ENCODE measurements at regions not wholly inside any gene's neighbourhood (a gene's known extent, or its start where the extent isn't known, plus 50 kb on each side); places are given as distances from the start of the nearest gene placed in this dataset.

DNA sequence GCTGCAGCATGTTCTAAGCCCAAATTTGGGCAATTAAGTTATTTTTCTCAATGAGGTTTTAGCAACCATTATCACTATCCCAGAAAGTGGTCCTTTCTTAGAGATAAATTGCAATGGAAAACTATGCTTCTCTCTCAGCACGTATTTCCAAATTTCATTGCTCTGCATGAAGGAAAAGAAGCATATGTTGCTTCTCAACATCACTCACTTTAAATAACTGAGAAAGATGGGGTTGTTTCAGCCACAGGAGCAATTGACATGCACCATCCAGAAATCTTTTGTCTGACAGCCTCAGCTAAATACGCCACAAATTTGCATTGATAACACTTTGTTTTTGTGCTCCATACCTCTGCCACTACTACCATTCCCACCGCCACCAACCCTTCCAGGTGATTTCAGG, 157.6 kb upstream of the PKN2 start:
- Mint-ChIP-seq H3K27me3 (peaks cover 5 to 22% of the 10 kb centered on the region in 2 donors), H3K27ac (no peak overlapping the region), H3K9me3 (peaks cover 3% of the 10 kb centered on the region)

DNA sequence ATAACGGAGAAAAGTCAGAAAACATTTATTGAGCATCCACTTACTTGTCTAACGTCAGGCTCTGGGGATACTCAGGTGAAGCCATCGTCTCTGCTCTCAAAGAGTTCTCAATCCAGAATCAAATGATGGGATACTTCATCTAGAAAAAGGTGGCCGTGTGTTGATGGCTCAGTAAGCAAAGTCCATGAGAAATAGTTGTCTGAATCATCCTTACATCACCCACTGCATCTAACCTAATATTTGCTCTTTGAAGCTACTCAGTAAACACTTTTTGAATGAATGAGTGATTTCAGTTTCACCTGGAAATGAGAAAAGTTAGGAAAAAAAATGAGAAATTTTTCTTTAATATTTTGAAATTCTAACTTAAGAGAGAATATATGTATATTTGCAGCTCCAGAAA, 155.3 kb upstream of the PKN2 start:
- Mint-ChIP-seq H3K27me3 (peaks cover 4 to 8% of the 10 kb centered on the region in 2 donors), H3K36me3 (no peaks in the 10 kb centered on the region), H3K4me3 (no peak overlapping the region), H3K27ac (no peak overlapping the region), H3K4me1 (ENCODE audit: low read depth in 2 of 2) (no peaks in the 10 kb centered on the region), H3K9me3 (peaks cover 2% of the 10 kb centered on the region)
- DNase-seq (ENCODE audit: low spot score), result no peak
- no peak for ATAC-seq

More for the DNA sequence above, 157.6 kb upstream of the PKN2 start:
- Mint-ChIP-seq H3K36me3 (no peaks in the 10 kb centered on the region), H3K4me3 (no peak overlapping the region), H3K4me1 (ENCODE audit: low read depth in 2 of 2) (no peaks in the 10 kb centered on the region)
- ATAC-seq (no peak), DNase-seq (ENCODE audit: low spot score) (no peak)

DNA sequence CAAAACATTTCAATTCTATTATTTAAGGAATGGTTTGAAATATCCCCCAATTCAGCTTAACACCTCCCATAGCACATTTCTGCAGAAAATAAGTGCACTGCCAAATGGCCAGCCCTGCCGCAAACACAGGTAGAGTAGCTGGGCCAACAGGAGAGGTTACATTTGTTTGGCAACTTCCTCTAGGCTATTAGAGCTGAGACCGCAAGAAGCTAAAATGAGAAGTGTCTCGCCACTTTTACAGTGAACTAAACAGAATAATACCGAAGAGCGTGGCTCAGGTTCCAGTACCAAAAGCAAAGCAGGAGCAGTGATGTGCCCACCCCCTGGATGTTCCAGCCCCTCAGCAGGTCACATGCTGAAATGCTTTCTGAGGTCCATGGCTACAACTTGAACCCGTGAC, 154.5 kb upstream of the PKN2 start:
- H3K27ac Mint-ChIP-seq, result no peak overlapping the region
- H3K9me3 Mint-ChIP-seq, result peaks cover 2% of the 10 kb centered on the region
- peaks cover 4 to 5% of the 10 kb centered on the region in 2 donors for H3K27me3 Mint-ChIP-seq
- ATAC-seq, result no peak
- DNase-seq (ENCODE audit: low spot score), result no peak
- H3K4me1 Mint-ChIP-seq (ENCODE audit: low read depth in 2 of 2), result no peaks in the 10 kb centered on the region
- H3K4me3 Mint-ChIP-seq, result no peak overlapping the region
- H3K36me3 Mint-ChIP-seq, result no peaks in the 10 kb centered on the region

DNA sequence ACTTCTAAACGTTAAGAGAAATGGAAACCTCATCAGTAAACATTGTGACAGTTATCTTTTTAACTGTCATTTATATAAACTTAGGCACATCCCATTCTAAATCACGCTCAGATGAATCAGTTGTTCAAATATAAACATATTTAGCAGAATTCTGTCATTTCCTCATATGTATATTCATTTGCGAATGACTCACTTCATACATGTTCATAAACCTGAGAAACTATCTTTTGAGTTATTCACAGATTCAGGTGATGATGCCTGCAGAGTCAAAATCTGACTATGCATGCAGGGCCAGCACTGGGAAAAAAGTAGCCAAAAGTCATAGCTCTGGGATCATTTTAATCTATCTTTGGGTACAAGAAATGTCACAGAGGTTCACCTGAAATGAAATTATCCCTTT, 153.8 kb upstream of the PKN2 start:
- H3K36me3 Mint-ChIP-seq, result no peaks in the 10 kb centered on the region
- DNase-seq (ENCODE audit: low spot score) (no peak), ATAC-seq (no peak)
- H3K9me3 Mint-ChIP-seq, result peaks cover 2% of the 10 kb centered on the region
- no peak overlapping the region for H3K27ac Mint-ChIP-seq
- no peaks in the 10 kb centered on the region for H3K4me1 Mint-ChIP-seq (ENCODE audit: low read depth in 2 of 2)
- peaks cover 0 to 4% of the 10 kb centered on the region in 2 donors for H3K27me3 Mint-ChIP-seq
- H3K4me3 Mint-ChIP-seq, result no peak overlapping the region

DNA sequence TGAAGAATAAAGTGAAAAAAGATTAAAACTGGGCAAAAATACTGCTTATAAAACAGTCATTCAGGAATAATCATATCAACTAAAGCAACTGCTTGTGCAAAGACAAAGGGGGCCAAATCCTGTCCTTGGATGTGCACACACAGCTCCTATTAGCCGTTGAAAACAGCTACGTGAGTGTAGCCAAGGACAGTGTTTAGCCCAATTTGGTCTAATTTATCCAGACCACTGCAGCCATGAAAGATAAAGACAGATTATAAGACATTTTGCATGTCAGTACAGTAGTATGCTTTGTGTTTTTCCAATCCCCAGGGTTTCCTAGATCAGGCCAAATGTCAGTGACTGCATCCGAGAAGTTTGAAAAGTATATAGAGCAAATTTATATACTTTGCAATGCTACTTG, 146.3 kb upstream of the PKN2 start:
- ATAC-seq, result no peak
- Mint-ChIP-seq H3K27ac (no peak overlapping the region), H3K4me3 (no peak overlapping the region), H3K4me1 (ENCODE audit: low read depth in 2 of 2) (no peaks in the 10 kb centered on the region), H3K36me3 (no peaks in the 10 kb centered on the region), H3K27me3 (peaks cover 0 to 7% of the 10 kb centered on the region in 2 donors), H3K9me3 (peaks cover 2% of the 10 kb centered on the region)
- no peak for DNase-seq (ENCODE audit: low spot score)

DNA sequence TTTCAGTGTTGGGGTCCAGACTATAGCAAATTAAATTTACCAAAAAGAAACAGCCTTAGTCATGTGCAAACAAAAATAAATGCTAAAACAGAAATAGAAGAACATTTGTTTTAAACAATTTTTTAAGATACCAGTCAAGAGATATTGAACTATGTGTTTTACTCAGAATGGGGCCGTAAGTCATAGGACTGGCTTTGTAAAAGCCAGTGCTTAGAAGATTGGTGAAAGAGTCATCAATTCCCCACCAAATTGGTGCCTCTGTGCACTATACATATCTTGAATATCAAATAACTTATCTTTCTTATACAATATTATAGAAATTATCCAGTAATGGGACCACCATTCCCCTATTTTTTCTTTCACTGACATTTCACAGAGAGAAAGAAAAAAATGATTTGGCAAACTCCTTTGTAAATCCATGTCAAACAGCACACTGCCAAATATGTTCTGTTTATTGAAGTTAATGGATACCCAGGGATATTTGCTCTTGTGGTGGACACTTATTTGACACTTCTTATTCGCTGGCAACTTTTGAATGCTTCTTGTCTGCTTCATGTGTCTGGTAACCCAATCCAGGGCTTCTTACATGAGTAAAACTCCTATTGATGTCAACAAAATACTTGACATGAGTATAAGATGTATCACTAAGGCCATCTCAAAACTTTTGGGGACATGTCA, 145.7 kb upstream of the PKN2 start:
- Mint-ChIP-seq H3K27me3 (peaks cover 0 to 7% of the 10 kb centered on the region in 2 donors), H3K27ac (no peak overlapping the region)
- no peak for ATAC-seq

DNA sequence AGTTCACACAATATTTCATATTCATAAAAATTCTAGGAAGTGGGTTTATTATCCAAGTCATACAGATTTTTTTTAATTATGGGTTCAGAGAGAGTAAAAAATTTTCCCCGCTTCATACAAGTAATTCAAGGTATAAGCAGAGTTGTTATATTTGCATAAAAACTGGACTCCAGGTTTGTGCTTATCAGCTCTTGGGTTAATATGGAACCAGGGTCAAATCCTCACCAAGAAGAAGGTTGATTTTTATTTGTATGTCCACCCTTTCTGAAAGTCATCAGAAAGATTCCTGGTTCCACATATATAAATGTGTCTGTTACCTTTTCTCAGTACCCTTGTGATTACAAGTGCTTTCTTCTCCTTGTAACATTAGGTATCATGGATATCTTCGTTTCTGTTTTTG, 143.8 kb upstream of the PKN2 start:
- DNase-seq (ENCODE audit: low spot score) (no peak), ATAC-seq (no peak)
- Mint-ChIP-seq H3K4me1 (ENCODE audit: low read depth in 2 of 2) (no peaks in the 10 kb centered on the region), H3K9me3 (peaks cover 3% of the 10 kb centered on the region), H3K27me3 (peaks cover 8 to 10% of the 10 kb centered on the region in 2 donors), H3K36me3 (no peaks in the 10 kb centered on the region), H3K27ac (no peak overlapping the region), H3K4me3 (no peak overlapping the region)

More for the DNA sequence above, 145.7 kb upstream of the PKN2 start:
- Mint-ChIP-seq H3K9me3 (peaks cover 2% of the 10 kb centered on the region), H3K4me3 (no peak overlapping the region), H3K4me1 (ENCODE audit: low read depth in 2 of 2) (no peaks in the 10 kb centered on the region), H3K36me3 (no peaks in the 10 kb centered on the region)
- DNase-seq (ENCODE audit: low spot score), result no peak

DNA sequence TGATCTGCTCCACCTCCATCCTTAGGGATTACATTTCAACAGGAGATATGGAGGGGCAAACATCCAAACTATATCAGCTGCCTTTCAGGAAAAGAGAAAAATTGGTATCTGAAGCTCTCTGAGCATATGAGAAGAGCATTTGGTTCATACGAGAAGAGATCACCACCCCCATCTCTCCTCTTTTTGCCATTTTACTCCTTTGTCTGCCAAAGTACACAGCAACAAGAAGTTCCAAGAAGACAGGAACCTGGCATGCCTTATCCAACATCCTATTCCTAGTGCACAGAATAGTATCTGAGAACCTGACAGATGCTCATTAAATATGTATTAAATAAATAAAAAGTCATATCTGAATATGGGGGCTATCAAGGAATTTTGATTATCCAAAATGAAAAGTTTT, 142.5 kb upstream of the PKN2 start:
- Mint-ChIP-seq H3K4me3 (no peak overlapping the region), H3K36me3 (no peaks in the 10 kb centered on the region), H3K27me3 (peaks cover 8% of the 10 kb centered on the region in 2 donors), H3K4me1 (ENCODE audit: low read depth in 2 of 2) (no peaks in the 10 kb centered on the region), H3K27ac (no peak overlapping the region), H3K9me3 (peaks cover 3% of the 10 kb centered on the region)
- DNase-seq (ENCODE audit: low spot score), result no peak
- no peak for ATAC-seq

DNA sequence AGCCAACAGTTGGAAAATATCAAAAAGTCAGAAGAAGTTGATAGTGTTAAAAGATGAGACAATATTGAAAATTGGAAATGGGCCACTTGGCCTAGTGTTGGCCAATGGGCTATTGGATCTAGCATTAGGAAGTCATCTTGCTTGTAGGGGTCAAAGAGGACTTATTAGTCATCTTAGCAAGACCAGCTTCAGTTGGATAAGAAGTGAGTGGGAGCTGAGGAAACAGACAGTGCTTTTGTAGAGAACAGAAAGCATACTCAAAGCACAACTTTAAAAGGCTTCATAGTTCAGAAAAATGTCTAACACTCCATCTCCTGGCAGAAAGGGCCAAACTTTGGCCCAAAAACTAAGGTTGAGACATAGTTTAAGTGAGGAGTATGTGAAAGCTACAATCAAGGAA, 139.9 kb upstream of the PKN2 start:
- Mint-ChIP-seq H3K27me3 (peaks cover 8 to 10% of the 10 kb centered on the region in 2 donors), H3K9me3 (peaks cover 3% of the 10 kb centered on the region), H3K4me3 (no peak overlapping the region), H3K27ac (no peak overlapping the region), H3K4me1 (ENCODE audit: low read depth in 2 of 2) (no peaks in the 10 kb centered on the region), H3K36me3 (no peaks in the 10 kb centered on the region)
- ATAC-seq (no peak), DNase-seq (ENCODE audit: low spot score) (no peak)

DNA sequence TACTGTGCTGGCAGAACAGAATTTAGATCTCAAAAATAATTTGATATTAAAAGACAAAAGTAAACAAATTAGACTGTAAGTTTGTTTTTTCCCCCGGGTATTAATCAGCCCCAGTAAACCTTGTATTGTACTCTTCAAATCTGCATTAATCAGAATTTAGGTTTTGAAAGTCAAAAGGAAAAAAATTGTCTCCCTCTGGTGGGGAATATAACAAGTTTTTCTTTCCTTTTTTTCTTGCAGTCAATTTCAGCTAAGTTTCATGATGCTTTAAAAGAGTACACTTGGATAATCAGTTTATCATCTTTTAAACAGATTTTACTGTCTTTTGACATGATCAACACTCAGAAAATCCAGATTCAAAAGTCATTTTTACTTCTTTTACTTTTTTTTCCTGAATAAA, 134.5 kb upstream of the PKN2 start:
- ATAC-seq (no peak), DNase-seq (ENCODE audit: low spot score) (no peak)
- H3K4me1 Mint-ChIP-seq (ENCODE audit: low read depth in 2 of 2), result no peaks in the 10 kb centered on the region
- H3K36me3 Mint-ChIP-seq, result no peaks in the 10 kb centered on the region
- H3K27ac Mint-ChIP-seq, result no peak overlapping the region
- no peak overlapping the region for H3K4me3 Mint-ChIP-seq
- no peaks in the 10 kb centered on the region for H3K9me3 Mint-ChIP-seq
- peaks cover 4 to 5% of the 10 kb centered on the region in 2 donors for H3K27me3 Mint-ChIP-seq

DNA sequence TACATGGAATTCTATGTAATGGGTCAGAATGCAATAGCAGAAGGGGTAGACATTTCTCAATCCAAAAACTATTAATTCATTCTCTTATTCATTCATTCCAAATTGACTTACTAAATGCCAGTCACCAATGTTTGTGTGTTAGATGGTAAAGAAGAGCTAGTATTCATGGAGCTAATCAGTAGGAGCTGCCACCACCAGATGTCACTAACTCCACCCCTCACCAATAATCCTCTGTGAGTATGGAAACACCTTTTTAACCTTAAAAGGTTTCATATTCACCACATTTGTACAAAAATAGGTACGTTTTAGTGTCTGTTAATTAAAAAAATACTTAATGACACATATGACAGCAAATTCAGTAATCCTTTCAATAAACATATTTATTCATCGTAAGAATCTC, 131.8 kb upstream of the PKN2 start:
- no peak overlapping the region for H3K4me3 Mint-ChIP-seq
- H3K27me3 Mint-ChIP-seq, result no peaks in the 10 kb centered on the region
- no peak overlapping the region for H3K27ac Mint-ChIP-seq
- H3K36me3 Mint-ChIP-seq, result no peaks in the 10 kb centered on the region
- H3K4me1 Mint-ChIP-seq (ENCODE audit: low read depth in 2 of 2), result no peaks in the 10 kb centered on the region
- DNase-seq (ENCODE audit: low spot score), result no peak
- no peak for ATAC-seq
- H3K9me3 Mint-ChIP-seq, result no peaks in the 10 kb centered on the region

DNA sequence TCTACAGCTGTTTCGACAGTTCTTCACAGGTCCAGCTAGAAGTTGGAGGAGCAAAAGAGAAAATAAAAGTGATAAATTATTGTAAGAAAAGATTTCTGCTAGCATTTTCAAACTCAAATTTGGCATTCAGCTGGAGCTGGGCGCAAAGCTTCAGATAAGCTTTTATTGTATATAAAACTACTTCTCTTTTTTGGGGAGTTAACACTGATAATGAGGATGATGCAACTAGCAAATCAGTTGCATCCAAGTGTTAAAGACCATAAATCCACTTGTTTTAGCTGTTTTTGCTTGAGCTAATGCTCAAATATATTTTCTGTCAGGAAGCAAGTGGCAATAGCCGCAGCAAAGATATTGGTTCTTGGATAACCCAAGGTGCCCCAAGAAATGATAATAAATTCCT, 127.1 kb upstream of the PKN2 start:
- no peak overlapping the region for H3K4me3 Mint-ChIP-seq
- H3K27me3 Mint-ChIP-seq, result no peaks in the 10 kb centered on the region
- no peak overlapping the region for H3K27ac Mint-ChIP-seq
- H3K9me3 Mint-ChIP-seq, result no peaks in the 10 kb centered on the region
- DNase-seq (ENCODE audit: low spot score), result no peak
- no peaks in the 10 kb centered on the region for H3K36me3 Mint-ChIP-seq
- no peak for ATAC-seq
- H3K4me1 Mint-ChIP-seq (ENCODE audit: low read depth in 2 of 2), result no peaks in the 10 kb centered on the region

DNA sequence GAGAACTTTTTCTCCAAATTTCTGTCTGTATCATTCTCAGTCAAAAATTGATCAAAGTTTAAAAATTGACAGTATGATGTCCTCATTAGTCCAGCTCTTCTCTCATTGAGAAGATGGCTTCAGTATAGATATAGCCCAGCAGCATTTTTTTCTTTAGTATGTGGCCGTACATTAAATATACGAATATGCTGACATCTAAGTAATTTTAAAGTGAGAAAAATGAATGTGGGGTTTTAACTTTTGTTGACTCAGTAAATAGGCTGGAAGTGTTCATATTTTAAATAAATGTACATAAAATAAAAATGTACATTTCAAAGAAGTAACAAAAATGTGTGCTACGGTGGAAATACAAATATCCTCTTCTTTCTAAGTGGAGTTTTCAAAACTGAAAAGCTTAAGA, 123.5 kb upstream of the PKN2 start:
- Mint-ChIP-seq H3K27ac (no peak overlapping the region), H3K36me3 (no peaks in the 10 kb centered on the region), H3K27me3 (peaks cover 0 to 2% of the 10 kb centered on the region in 2 donors), H3K9me3 (no peaks in the 10 kb centered on the region), H3K4me3 (no peak overlapping the region), H3K4me1 (ENCODE audit: low read depth in 2 of 2) (no peaks in the 10 kb centered on the region)
- no peak for DNase-seq (ENCODE audit: low spot score)
- no peak for ATAC-seq

DNA sequence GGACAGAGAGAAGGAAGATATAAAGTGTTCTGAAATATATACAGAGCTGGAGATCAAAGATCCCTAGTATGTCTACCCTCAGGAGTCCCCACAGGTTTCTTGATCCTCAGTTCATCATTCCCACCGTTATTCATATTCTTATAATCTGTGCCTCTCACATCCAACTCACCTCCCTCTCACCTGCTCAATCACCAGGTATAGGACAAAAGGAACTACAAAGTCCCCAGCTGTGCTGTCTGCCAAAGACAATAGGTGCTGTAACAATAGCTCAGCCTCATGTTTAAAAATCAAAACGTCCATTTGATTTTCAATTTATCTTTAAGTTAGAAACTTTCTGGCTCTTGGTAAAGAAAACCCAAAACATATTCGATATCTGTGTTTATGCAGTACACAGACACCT, 121.1 kb upstream of the PKN2 start:
- Mint-ChIP-seq H3K9me3 (no peaks in the 10 kb centered on the region), H3K27ac (no peak overlapping the region), H3K36me3 (no peaks in the 10 kb centered on the region), H3K4me3 (no peak overlapping the region), H3K27me3 (peaks cover 0 to 2% of the 10 kb centered on the region in 2 donors), H3K4me1 (ENCODE audit: low read depth in 2 of 2) (no peaks in the 10 kb centered on the region)
- ATAC-seq (no peak), DNase-seq (ENCODE audit: low spot score) (no peak)

Measured in natural killer cell treated with Interleukin-12 subunit alpha and Interleukin-12 subunit beta and Interleukin-15 and Interleukin-18, amount 100 ng/mL, for 72 hours (primary cell).